HUDEP-2 (cell line): ENCODE measurements at regions not wholly inside any gene's neighbourhood (a gene's known extent, or its start where the extent isn't known, plus 50 kb on each side); places are given as distances from the start of the nearest gene placed in this dataset.

Source experiments
- DNase-seq, 76 experiments: peaks; one replicate each; lab custom pipeline; 2025; ENCODE audit not compliant: unreplicated experiment in 76 of 76; lab: John Stamatoyannopoulos, UW

DNA sequence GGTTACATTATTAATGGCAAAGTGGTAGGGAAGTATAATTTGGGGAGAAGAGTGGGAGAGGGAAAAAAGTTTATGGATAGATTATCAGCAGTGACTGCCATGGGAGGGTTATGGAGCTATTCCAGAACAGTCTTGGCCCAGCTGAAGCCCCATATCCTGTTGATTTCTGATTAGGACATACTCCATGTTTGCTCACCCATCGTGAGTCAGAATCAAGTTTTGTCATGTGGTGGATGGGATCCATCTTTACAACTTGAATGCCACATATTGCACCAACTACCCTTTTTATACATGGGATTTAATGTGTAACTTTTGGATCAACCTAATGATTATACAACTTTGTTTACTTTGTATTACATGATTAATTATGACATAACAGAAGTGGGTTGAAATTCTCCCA, 217.0 kb downstream of the HAO1 start:
- no peak for DNase-seq

DNA sequence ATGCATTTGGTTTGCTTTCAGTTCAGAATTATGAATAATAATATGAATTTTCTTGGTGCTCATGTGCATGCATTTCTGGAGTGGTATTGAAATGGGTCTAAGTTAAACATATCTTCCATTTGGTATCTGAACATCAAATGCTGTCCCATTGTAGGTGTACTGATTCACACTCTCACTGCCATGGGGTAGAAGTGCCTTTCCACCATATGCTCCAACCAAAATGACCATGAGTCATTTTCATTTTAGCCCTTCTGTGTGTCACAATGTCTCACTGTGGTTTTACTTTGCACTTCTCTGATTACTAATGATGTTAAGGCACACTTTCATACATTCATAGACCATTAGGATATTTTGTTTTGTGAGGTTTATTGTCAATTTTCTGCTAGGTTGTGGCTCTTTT, 211.9 kb downstream of the HAO1 start:
- DNase-seq: no peak

DNA sequence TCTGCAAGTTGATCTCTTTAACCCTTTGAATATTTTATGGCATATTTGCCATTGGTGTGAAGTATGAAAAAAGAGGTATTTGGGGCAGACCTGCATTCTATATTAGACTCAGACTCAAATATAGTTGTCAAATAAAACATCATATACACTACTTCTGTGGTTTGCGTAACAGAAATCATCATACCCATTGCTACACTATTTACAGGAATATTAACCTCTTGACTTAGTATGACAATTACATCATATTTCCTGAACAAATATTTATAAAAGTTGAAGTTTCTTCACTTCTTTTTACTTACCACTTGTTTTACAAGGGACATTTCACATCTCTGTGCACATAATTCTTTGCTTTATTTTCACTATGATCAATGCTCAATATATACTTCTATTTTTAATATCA, 206.0 kb downstream of the HAO1 start:
- no peak for DNase-seq

DNA sequence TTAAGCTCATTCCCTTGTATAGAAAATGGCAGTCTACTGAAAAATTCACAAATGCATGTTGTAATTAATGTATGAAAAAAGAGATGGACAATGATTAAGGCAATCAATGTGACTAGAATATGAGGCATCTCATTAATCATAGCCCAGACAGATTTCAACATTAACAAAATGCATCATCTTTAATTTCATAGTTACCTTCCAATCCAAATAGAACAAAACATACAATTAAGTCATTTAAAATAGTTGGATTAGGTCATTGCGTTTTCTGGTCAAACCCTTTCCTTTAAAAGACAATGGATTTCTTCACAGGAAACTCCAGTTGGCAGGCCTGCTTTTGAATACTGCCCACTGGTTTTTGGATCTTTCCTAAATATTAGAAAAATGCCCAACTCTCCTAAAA, 203.9 kb downstream of the HAO1 start:
- no peak for DNase-seq

DNA sequence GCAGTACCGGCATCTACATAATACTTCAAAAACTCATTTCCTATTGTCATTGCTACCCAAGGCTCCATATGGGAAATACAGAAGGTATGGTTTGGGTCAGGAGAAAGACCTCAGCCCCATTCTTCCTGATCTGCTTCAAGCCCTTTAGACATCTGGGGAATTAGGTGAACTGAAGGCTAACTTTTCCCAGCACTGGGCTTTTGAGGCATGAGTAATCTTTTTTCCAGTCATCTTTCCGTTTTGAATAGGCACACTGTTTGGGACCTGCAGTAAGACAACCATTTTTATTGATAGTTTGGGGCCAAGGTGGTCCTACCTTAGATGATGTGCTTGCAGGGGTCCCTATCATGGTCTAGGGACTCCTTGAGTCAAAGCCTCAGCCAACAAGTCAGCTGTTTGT, 198.4 kb downstream of the HAO1 start:
- no peak for DNase-seq

DNA sequence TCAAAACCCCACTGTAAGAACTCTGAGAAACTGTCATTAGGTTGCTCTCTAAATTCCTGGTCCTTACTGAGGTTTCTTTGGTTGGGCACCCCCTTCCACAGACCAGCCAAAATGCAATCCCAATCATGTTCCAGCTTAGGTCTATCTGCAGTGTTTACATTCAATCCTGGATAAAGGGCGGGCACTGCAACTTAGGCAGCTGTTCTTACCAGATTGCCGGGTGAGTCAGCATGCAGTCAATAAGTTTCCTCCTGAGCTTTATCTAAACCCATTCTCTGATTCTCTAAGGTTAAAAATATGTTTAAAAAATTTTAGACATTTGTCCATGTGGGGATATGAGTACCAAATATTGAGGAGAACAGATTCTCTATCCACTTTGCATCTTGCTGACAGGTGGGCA, 197.8 kb downstream of the HAO1 start:
- no peak for DNase-seq

DNA sequence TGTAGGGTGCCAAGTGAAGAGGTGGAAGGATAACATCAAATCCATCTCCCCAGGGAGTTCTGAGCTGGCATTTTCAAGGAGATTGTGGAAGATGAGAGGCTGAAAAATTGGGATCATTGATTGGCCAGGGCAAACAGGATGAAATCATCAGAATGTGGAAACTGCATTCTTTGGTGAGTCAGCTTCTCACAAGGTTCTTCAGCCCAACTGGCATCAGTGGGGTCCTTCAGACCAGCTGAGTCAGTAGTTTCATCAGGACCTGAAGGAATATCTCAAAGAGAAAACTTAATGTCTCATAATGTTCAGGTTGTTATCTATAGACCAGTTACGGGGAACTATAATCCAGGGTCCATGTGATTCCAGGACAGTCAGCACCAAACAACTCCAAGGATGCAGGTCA, 195.8 kb downstream of the HAO1 start:
- no peak for DNase-seq

DNA sequence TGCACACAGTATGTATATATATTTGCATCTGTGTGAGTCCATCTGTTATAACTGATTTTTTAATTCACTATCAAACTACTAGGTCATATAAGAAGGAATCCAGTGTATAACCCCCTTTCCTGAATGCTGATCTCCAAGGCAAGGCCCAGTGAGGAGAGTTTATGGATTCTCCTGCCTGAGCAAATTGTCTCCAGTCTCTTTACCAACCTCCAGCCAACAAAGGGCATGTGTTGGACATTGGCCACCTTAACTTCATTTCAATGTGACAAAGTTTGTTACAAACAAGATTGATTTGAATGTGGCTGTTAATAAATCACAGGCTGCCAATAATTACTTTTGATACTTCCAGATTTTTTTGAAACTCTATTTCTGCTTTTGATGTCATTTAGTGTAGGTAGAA, 191.6 kb downstream of the HAO1 start:
- DNase-seq: no peak

DNA sequence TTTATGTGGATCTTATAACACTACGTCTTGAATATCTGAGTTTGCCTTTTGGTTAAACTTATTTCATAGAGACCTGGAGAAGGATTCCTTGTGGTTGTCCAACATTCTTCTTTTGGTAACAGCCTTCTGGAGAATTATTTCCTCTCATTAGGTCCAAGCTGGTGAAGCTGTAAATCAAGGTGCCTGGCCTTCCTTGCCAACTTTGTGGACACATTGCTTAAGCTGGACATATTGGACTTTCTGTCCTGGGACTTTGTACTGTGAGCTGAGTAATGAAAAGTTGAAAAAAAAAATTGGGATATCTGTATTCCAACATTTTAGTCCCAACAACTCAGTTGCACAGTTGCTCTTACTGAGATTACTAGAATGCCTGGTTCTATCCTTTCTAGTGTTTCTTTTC, 186.2 kb downstream of the HAO1 start:
- DNase-seq: no peak

DNA sequence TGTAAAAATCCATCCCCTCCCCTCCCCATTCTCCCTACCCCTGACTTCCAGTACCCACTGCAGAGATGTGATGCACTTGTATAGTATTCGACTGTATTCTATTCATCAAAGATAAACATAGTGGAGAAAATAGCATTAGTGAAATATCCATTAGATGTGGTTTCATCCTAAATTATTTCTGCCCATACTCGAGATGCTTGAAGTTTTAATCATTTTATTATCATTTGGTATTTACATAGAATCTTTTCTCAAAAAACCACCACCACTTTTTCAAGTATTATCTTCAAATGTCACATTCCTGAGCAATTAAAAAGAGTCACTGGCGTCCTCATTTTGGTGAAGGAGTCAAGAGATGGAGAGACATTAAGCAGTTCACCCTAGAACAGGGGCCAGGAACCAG, 181.9 kb downstream of the HAO1 start:
- DNase-seq: no peak

DNA sequence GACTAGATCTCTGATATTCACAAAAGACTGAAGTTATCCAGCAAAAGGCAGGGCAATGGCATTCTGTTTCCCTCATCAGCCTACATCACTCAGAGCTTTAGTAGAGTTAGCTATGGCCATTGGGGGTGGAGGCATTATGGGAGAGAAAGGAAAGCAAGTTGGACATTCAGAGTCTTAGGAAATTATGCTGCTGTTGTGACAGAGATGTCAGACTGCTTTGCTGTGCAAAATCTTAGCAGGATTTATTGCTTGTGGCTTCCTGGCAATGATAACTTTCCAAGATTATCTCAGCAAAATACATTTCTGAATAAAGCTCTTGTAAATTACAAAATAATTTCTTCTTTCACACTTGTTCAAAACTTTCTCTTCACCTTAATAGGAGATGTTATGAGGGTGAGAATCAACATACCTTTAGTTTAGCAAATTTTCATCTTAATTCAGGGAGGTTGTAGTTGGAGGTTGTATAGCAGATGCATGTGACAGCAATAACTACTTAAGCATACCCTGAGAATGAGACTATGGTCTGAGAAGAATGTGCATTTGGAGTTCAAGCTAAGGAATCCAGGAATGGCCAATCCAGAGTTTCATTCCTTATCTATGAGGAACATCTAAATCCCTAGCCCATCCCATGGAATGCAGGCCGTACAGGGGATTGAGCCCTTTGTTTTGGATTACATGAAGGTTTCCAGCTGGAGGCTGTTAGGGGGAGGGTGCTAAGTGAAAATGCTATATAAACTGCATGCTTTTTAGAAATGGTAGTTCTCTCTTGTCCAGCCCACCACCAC, 179.8 kb downstream of the HAO1 start:
- no peak for DNase-seq

DNA sequence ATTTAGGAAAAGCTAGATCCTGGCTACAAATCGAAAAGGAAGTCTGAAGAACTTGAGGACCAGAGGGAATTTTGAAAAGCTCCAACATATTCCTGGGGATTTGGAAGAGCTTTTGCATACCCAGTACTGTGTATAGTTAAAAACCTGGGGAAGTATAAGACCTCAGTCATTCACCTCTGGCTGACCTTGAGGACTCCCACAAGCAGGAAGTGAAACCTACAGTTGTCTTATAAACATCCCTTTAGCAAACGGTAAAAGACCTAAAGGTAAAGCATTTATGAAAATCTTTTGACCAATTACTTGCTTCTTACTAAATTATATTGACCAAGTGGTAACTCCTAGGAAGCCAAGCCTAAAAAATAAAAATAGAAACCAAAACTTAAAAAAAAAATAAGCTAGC, 175.0 kb downstream of the HAO1 start:
- DNase-seq: no peak

DNA sequence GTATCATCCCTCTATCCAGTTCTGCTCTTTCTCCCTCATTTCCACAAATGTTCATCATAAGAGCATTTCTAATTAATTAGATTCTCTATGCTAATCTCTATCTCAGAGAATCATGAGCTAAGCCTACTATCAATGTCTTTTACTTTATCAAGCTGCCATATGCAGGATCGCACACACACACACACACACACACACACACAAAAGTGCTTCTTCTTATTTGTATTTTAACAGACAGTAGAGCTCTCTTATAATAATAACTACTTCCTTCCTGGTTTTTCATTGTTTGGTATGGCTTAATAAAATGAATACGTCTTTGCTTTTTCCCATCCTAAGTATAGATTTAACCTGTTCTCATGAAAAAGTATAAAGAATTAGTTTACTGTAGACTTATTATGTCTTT, 170.2 kb downstream of the HAO1 start:
- no peak for DNase-seq

DNA sequence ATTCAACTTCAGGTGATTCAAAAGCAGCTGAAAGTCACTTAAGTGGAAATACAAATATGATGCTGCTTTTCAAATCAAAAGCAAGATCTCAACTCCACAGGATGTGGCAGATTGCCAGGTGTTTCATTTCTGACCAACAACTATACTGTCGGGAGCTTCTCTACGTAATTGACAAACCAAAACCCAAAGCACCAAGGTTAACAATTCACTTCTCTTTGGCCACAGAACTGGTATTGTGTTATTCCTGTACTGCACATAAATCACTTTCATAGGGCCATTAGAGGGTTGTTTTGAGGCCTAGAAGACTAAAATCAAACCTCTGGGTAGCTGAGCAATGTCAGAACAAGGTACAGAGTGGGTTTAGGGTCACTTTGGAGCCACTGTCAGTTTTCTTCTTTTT, 169.7 kb downstream of the HAO1 start:
- DNase-seq: no peak

DNA sequence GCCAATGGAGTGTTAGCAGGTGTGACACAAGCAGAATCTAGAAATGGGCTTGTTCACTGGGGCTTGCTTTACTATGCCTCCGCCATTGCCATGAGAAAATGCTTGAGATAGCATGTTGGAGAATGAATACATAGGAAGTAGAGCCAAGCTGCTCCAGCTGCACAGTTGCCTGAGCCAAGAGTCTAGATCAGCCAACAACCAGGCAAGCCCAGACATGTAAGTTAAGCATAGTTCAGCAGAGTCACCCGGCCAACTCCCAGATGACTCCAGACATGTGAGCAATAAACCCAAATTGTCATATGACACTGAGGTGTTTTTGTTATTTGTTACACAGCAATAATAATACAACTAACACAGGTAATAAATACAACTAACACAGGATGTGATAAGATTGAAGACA, 167.9 kb downstream of the HAO1 start:
- no peak for DNase-seq

DNA sequence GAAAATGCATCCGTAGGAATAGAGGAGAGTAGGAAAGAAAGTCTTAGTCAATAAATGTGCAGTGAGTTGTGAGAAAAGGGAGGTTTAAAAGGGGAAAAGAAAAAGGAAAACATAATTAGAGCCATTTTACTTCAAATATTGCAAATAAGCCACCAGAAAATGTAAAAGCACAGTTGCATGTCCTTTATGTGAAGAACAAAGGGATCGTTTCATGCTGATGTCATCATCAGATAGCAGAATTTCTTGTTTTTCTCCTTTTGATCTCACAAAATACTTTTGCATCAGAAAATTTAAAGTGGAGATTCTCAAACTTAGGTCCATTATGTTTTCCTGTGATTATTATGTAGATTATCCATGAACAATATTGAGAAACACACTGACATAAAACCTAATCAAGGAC, 166.7 kb downstream of the HAO1 start:
- no peak for DNase-seq

DNA sequence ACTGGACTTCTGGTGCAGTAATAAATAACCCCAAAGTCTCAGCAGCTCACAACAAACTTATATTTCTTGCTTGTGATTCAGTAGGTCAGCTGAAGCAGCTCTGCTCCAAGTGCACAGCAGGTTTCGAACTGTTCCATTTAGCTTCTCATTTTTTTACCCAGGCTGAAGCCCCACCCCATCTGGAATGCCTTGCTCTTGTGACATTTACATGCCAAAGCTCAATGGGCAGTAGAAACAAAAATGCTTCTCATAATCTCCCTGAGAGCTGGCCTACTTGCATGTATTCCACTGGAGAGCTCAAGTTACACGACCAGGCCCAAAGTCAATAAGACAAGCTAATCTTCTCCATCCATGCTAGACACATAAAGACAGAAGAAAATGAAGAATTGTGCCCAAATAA, 165.2 kb downstream of the HAO1 start:
- no peak for DNase-seq

DNA sequence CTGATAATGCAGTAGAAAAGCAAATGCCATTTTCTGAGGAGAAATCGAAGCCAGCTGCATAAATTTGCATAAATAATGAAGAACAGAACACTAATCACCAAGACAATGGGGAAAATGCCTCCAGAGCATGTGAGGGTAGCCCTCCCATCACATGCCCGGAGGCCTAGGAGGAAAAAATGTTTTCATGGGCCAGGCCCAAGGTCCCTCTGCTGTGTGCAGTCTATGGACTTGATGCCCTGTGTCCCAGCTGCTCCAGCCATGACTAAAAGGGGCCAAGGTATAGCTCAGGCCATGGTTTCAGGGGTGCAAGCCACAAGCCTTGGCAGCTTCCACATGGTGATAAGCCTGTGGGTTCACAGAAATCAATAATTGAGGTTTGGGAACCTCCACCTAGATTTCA, 164.1 kb downstream of the HAO1 start:
- no peak for DNase-seq

DNA sequence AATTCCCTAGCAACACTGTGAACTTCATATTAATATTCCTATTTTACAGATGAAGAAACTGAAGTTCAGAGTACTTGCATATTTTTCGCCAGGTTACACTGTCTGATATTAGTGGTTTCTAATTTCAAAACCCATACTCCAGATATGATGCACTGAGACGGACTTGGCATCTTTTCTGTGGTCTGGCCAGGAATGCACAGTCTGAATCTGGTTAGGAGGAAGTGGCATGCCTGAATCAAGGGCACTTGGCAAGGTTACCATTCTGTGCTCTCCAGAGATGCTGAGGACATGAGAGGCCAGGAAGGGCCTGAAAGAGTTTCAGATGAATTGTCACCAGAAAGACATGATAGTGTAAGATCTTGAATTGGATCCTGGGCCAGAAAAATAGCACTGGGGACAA, 150.1 kb downstream of the HAO1 start:
- DNase-seq: no peak

DNA sequence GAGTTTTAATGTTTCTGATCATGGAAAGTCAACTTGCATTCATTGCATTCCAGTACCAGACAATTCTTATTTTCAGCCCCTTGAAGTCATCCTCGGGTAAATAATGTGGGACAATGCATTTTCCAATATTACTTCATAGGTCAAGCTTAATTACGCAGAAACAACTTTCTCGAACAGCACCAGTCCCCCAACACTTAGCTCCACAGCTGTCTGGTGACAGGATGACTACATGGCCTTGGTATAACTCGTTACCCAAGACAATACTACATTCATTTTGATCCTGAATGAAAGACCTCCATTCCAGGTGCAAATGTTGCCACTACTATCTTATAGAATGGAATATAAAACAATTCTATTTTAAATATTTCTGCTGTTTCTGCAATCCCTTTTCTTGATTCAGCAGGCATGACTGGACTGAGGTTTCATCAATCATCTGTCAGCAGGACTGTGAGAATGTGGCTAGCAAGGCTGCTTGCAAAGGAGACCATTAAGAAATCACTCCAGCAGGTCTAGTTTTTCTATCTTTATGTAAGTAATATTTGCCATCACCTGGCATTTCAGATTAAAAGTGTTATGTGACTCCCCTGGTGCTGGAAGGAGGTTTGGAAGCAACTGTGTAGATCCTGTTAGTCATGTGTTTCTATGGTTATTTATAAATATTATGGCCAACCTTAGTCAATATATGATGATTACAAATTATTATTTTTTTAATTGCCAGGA, 147.9 kb downstream of the HAO1 start:
- DNase-seq: no peak

DNA sequence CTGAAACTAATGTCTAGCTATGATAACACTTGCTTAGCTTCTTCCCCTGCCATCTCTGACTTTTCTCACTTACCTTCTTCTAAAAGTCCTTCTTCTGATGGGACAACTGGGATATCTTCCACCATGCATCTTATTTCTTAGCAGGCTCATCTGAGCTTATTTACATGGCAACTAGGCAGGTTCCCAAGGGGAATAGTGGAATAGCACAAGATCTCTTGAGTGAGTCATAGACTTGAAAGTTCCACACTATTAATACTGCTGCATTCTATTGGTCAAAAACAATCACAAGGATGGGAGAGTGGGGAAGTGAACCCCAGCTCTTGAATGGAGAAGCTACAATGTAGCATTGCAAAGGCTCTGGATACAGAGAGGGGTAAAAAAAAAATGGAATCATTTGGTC, 142.1 kb downstream of the HAO1 start:
- no peak for DNase-seq

DNA sequence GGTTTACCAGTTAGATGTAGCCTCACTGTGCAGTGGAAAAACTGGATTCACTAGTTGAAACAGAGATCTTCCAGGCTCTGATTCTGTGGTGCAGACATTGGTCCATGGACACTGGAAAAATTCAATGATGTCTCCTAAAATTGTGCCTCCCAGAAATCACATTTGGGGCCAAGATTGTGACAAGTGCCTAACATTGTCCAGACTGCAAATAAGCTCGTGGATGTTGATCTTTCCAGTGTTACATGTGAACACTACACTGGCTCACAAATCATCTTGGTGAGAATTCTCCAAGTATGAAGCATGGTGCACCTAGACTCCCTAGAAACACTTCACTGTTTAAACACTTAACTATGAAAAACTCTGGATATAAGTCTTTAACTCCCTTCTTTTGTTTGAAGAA, 140.4 kb downstream of the HAO1 start:
- DNase-seq: no peak
